HepG2 (cell line): ENCODE measurements at regions not wholly inside any gene's neighbourhood (a gene's known extent, or its start where the extent isn't known, plus 50 kb on each side); places are given as distances from the start of the nearest gene placed in this dataset.

Source experiments
- ATAC-seq: fragments of 200-7000 bp; cut with Tn5 transposase; 3 replicates; pipeline ENCODE4 v1.9.1; 2020; ENCODE audit warnings: mild to moderate bottlenecking, moderate library complexity
- BruUV-seq: library from RNA; stranded (reverse); fragments of 400-500 nt; replicated peaks from 2 replicates; lab custom pipeline; 2021; lab: Mats Ljungman, UMichigan
- CTCF ChIA-PET: fragments of 300-600 bp; formaldehyde crosslinking; extraction: SDS; loops from one replicate; lab custom pipeline; 2021; ENCODE audit warnings: low total read pairs, inconsistent platforms, low intra/inter-chr PET ratio; lab: Yijun Ruan, JAX
- POLR2A ChIA-PET: fragments of 350-600 bp; sonication (Branson Sonifier 250); formaldehyde crosslinking; loops from one replicate; lab custom pipeline; 2020; ENCODE audit warnings: antibody characterized with exemption, inconsistent platforms; lab: Yijun Ruan, JAX
- DNase-seq: peaks from one replicate; pipeline ENCODE4 v3.0.0-alpha.2; 2015; ENCODE audit warnings: low spot score
- FAIRE-seq: peaks from 3 replicates; lab custom pipeline; 2011; peaks lifted over from hg19 to GRCh38; lab: Jason Lieb, UNC
- H2AFZ ChIP-seq: one replicate; pipeline ENCODE4 v1.6.1; 2011; ENCODE audit warnings: low read length, inconsistent platforms
- H3K27ac ChIP-seq: fragments of 300-600 bp; 3 replicates; pipeline ENCODE4 v1.8.0; 2011; ENCODE audit warnings: mixed run types, mild to moderate bottlenecking, mixed read lengths, low read length, inconsistent platforms; ENCODE audit not compliant: insufficient read depth; ENCODE audit errors: extremely low read length
- H3K27me3 ChIP-seq, 2 experiments: fragments of 200-600 bp in 1 of 2; 2 replicates in 1 of 2; 3 replicates in 1 of 2; pipeline versions ENCODE4 v1.6.0 to v1.8.0; 2011; ENCODE audit warnings: low read length in 2 of 2, mild to moderate bottlenecking in 2 of 2, moderate library complexity in 2 of 2, inconsistent platforms in 1 of 2; ENCODE audit not compliant: insufficient read depth in 2 of 2, control insufficient read depth in 1 of 2
- H3K36me3 ChIP-seq, 2 experiments: fragments of 200-600 bp in 1 of 2; replicated peaks in 1 of 2; 2 replicates in 1 of 2; 3 replicates in 1 of 2; pipeline versions ENCODE4 v1.5.1 to v1.8.0; 2011; ENCODE audit warnings: low read length in 2 of 2, inconsistent platforms in 1 of 2; ENCODE audit not compliant: insufficient read depth in 2 of 2, control insufficient read depth in 1 of 2
- H3K4me1 ChIP-seq: 2 replicates; pipeline ENCODE4 v1.5.1; 2012; ENCODE audit warnings: low read length, inconsistent platforms; ENCODE audit not compliant: insufficient read depth
- H3K4me2 ChIP-seq: 2 replicates; pipeline ENCODE4 v1.6.0; 2011; ENCODE audit warnings: low read depth, low read length, inconsistent platforms
- H3K4me3 ChIP-seq, 3 experiments: fragments of 200-600 bp in 1 of 3; sonication (generic), shearing (Covaris generic) in 1 of 3; replicated peaks in 1 of 3; 2 replicates each; pipeline ENCODE4 v1.5.1; 2011 to 2016; ENCODE audit warnings: low read length in 3 of 3, inconsistent platforms in 2 of 3, low read depth in 2 of 3, mild to moderate bottlenecking in 2 of 3, control low read depth in 1 of 3, mixed read lengths in 1 of 3; ENCODE audit not compliant: insufficient read depth in 1 of 3
- H3K79me2 ChIP-seq: one replicate; pipeline ENCODE4 v1.6.1; 2011; ENCODE audit warnings: low read length, inconsistent platforms; ENCODE audit not compliant: insufficient read depth
- H3K9ac ChIP-seq: 2 replicates; pipeline ENCODE4 v1.6.0; 2011; ENCODE audit warnings: mild to moderate bottlenecking, low read depth, low read length, inconsistent platforms; ENCODE audit not compliant: insufficient read depth
- H3K9me3 ChIP-seq: 2 replicates; pipeline ENCODE4 v1.5.1; 2012; ENCODE audit warnings: mild to moderate bottlenecking, low read length
- H4K20me1 ChIP-seq: 2 replicates; pipeline ENCODE4 v1.6.0; 2011; ENCODE audit warnings: inconsistent platforms, mild to moderate bottlenecking, low read length, moderate library complexity; ENCODE audit not compliant: insufficient read depth
- BRCA1 ChIP-seq: sonication (generic); formaldehyde crosslinking; IDR thresholded peaks from 2 replicates; pipeline ENCODE4 v1.4.0; 2020; ENCODE audit warnings: missing genetic modification reagents
- NFRKB ChIP-seq: fragments of 450-650 bp; IDR thresholded peaks from 2 replicates; pipeline ENCODE4 v1.6.1; 2017
- SIX4 ChIP-seq: sonication (generic); formaldehyde crosslinking; IDR thresholded peaks from 2 replicates; pipeline ENCODE4 v1.4.0; 2020; ENCODE audit warnings: missing genetic modification reagents
- ZNF12 ChIP-seq: sonication (generic); formaldehyde crosslinking; IDR thresholded peaks from 2 replicates; pipeline ENCODE4 v1.5.0; 2020; ENCODE audit warnings: missing genetic modification reagents
- ZNF230 ChIP-seq: sonication (generic); formaldehyde crosslinking; IDR thresholded peaks from 2 replicates; pipeline ENCODE4 v1.4.0; 2020; ENCODE audit warnings: mild to moderate bottlenecking, missing genetic modification reagents
- WGBS: methylation state at CpG from one replicate; pipeline ENCODE4 v1.1.6; 2017; ENCODE audit warnings: low lambda C conversion rate; 5-methylcytosine and 5-hydroxymethylcytosine counted together
- in situ Hi-C: cut with HindIII; loops from 2 replicates; pipeline ENCODE4 v1.10.0; 2017; ENCODE audit warnings: low pct_unique_long_range_greater_than_20kb; ENCODE audit not compliant: extremely low pct_ligation_motif_present
- intact Hi-C: fragments of 100-400 bp; cut with micrococcal nuclease; formaldehyde crosslinking; loops from one replicate; pipeline ENCODE4 v1.10.0; 2022; ENCODE audit not compliant: unreplicated experiment
- TF ChIP-seq, protein P1 (sequence below): sonication (generic); formaldehyde crosslinking; IDR thresholded peaks from 2 replicates; pipeline ENCODE4 v1.5.0; 2020; ENCODE audit warnings: mild to moderate bottlenecking, missing genetic modification reagents, moderate library complexity

DNA sequence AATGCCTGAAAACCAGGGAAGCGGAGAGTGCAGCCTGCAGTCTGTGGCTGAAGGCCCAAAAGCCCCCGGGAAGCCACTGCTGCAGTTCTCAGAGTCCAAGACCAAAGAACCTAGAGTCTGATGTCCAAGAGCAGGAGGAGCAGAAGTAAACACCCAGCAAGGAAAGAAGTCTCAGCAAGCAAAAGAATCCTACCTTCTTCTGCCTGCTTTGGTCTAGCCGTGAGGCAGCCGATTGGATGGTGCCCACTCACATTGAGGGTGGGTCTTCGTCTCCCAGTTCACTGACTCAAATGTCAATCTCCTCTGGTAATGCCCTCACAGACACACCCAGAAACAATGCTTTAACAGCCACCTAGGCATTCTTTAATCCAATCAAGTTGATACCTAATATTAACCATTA is 217.5 kb downstream of the PLA2G4A start:
- no peak overlapping the region for H3K4me2 ChIP-seq
- no peaks in the 10 kb centered on the region for H3K36me3 ChIP-seq
- ChIA-PET CTCF (no interaction called here), POLR2A (no interaction called here)
- H3K9ac ChIP-seq = no peak overlapping the region
- no TSS peak for BruUV-seq
- H3K79me2 ChIP-seq = no peaks in the 10 kb centered on the region
- FAIRE-seq = no peak
- in situ Hi-C loops (no loop called here), intact Hi-C loops (no loop called here)
- no peaks in the 10 kb centered on the region for H3K27me3 ChIP-seq
- ATAC-seq = no peak
- no peaks in the 10 kb centered on the region for H4K20me1 ChIP-seq
- no peak overlapping the region for H2AFZ ChIP-seq
- H3K27ac ChIP-seq = no peak overlapping the region
- DNase-seq = no peak
- no peaks in the 10 kb centered on the region for H3K9me3 ChIP-seq
- no peaks in the 10 kb centered on the region for H3K4me1 ChIP-seq
- 41% methylated on average over 5 of the region's 5 CpGs for WGBS
- no peak overlapping the region for H3K4me3 ChIP-seq
- TF ChIP-seq, protein P1, sequence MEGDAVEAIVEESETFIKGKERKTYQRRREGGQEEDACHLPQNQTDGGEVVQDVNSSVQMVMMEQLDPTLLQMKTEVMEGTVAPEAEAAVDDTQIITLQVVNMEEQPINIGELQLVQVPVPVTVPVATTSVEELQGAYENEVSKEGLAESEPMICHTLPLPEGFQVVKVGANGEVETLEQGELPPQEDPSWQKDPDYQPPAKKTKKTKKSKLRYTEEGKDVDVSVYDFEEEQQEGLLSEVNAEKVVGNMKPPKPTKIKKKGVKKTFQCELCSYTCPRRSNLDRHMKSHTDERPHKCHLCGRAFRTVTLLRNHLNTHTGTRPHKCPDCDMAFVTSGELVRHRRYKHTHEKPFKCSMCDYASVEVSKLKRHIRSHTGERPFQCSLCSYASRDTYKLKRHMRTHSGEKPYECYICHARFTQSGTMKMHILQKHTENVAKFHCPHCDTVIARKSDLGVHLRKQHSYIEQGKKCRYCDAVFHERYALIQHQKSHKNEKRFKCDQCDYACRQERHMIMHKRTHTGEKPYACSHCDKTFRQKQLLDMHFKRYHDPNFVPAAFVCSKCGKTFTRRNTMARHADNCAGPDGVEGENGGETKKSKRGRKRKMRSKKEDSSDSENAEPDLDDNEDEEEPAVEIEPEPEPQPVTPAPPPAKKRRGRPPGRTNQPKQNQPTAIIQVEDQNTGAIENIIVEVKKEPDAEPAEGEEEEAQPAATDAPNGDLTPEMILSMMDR (CRISPR knock-in tag) = no peak
- TF ChIP-seq BRCA1 (no peak), ZNF12 (no peak), ZNF230 (CRISPR knock-in tag) (no peak), SIX4 (CRISPR knock-in tag) (no peak)

DNA sequence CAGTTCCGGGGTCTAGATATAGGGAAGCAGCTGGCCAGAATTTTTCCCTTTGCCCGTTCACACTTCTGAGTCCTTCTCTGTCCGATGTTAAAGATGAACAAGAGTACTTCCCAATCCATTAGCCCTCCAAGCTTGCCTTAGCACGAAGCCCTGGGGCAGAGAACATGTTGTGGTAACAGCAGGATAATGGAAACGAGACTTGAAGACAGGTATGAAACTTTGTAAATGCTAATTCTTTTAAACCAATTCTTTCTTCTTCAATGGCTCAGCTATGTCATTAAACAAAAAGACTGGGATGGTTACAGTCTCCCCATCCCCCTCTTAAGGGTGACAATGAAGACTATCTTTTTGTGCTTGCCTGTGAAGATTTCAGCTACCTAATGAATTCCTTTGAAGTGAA is 218.5 kb downstream of the PLA2G4A start:
- WGBS = 2% methylated on average over 5 of the region's 5 CpGs
- H3K9me3 ChIP-seq = no peaks in the 10 kb centered on the region
- no peak overlapping the region for H3K27ac ChIP-seq
- no peaks in the 10 kb centered on the region for H3K36me3 ChIP-seq
- ChIA-PET POLR2A (no interaction called here), CTCF (no interaction called here)
- intact Hi-C loops (no loop called here), in situ Hi-C loops (no loop called here)
- H2AFZ ChIP-seq = no peak overlapping the region
- no peak overlapping the region for H3K9ac ChIP-seq
- H3K4me3 ChIP-seq = no peak overlapping the region
- no peaks in the 10 kb centered on the region for H3K4me1 ChIP-seq
- no peaks in the 10 kb centered on the region for H4K20me1 ChIP-seq
- H3K4me2 ChIP-seq = no peak overlapping the region
- no TSS peak for BruUV-seq
- no peaks in the 10 kb centered on the region for H3K27me3 ChIP-seq
- no peak for ATAC-seq
- FAIRE-seq = no peak
- H3K79me2 ChIP-seq = no peaks in the 10 kb centered on the region
- no peak for TF ChIP-seq NFRKB
- DNase-seq = no peak
